DOHH2 (cell line): ENCODE measurements at regions not wholly inside any gene's neighbourhood (a gene's known extent, or its start where the extent isn't known, plus 50 kb on each side); places are given as distances from the start of the nearest gene placed in this dataset.
A peak's percentile ranks its signal among the peaks of the same experiment; 100 is the strongest.
"Not testable (repeated sequence)": the region's sequence is repeated elsewhere in the genome, so short reads cannot be mapped to it uniquely, and the experiment has no call there.

Source experiments
- H3F3A ChIP-seq: fragments of 200-600 bp; sonication (generic), shearing (Covaris generic); 2 replicates; pipeline ENCODE4 v1.6.0; 2016; ENCODE audit warnings: antibody characterized with exemption, mild to moderate bottlenecking; ENCODE audit not compliant: control insufficient read depth, insufficient read depth
- H3K27ac ChIP-seq: fragments of 200-600 bp; sonication (generic); 2 replicates; pipeline ENCODE4 v1.5.1; 2014; ENCODE audit warnings: low read depth, mild to moderate bottlenecking, low read length, moderate library complexity
- H3K27me3 ChIP-seq: fragments of 200-600 bp; sonication (generic); 2 replicates; pipeline ENCODE4 v1.6.1; 2014; ENCODE audit warnings: mild to moderate bottlenecking, low read length, mixed read lengths; ENCODE audit not compliant: control insufficient read depth
- H3K36me3 ChIP-seq: fragments of 200-600 bp; sonication (generic); 2 replicates; pipeline ENCODE4 v1.6.1; 2014; ENCODE audit warnings: mild to moderate bottlenecking, low read length, moderate library complexity, mixed read lengths; ENCODE audit not compliant: control insufficient read depth
- H3K4me1 ChIP-seq: fragments of 200-600 bp; sonication (generic); 2 replicates; pipeline ENCODE4 v1.6.1; 2014; ENCODE audit warnings: mild to moderate bottlenecking, low read length, mixed read lengths; ENCODE audit not compliant: control insufficient read depth
- H3K4me2 ChIP-seq: fragments of 200-600 bp; sonication (generic); 2 replicates; pipeline ENCODE4 v1.6.0; 2014; ENCODE audit warnings: mild to moderate bottlenecking, low read length, moderate library complexity
- H3K4me3 ChIP-seq: fragments of 200-600 bp; sonication (generic); 2 replicates; pipeline ENCODE4 v1.5.1; 2014; ENCODE audit warnings: mild to moderate bottlenecking, low read length, mixed read lengths
- H3K79me2 ChIP-seq: fragments of 200-600 bp; sonication (generic); 2 replicates; pipeline ENCODE4 v1.6.1; 2014; ENCODE audit warnings: mild to moderate bottlenecking, low read length, mixed read lengths; ENCODE audit not compliant: control insufficient read depth
- H3K9me2 ChIP-seq: fragments of 200-600 bp; sonication (generic); replicated peaks from 2 replicates; pipeline ENCODE4 v1.6.1; 2014; ENCODE audit warnings: mild to moderate bottlenecking, low read length, mixed read lengths; ENCODE audit not compliant: control insufficient read depth
- H3K9me3 ChIP-seq: fragments of 200-600 bp; sonication (generic); 2 replicates; pipeline ENCODE4 v1.6.1; 2014; ENCODE audit warnings: antibody characterized with exemption, low read length, mixed read lengths; ENCODE audit not compliant: control insufficient read depth, insufficient read depth
- H4K20me1 ChIP-seq: fragments of 200-600 bp; sonication (generic); 2 replicates; pipeline ENCODE4 v1.6.0; 2014; ENCODE audit warnings: low read depth, mild to moderate bottlenecking, antibody characterized with exemption, low read length, moderate library complexity; ENCODE audit not compliant: control insufficient read depth, insufficient read depth
- CTCF ChIP-seq: fragments of 200-600 bp; sonication (generic); IDR thresholded peaks from one replicate; pipeline ENCODE4 v1.5.1; 2014; ENCODE audit warnings: antibody characterized with exemption, mild to moderate bottlenecking, low read depth, low read length; ENCODE audit not compliant: poor library complexity, severe bottlenecking
- EZH2phosphoT487 ChIP-seq: fragments of 200-600 bp; sonication (generic); IDR thresholded peaks from 2 replicates; pipeline ENCODE4 v1.6.1; 2017; ENCODE audit warnings: borderline replicate concordance, mild to moderate bottlenecking, antibody characterized with exemption, low read length, moderate library complexity, mixed read lengths

- H3K27me3 ChIP-seq = no peaks in the 10 kb centered on the region
- H4K20me1 ChIP-seq = no peaks in the 10 kb centered on the region
- H3K9me2 ChIP-seq = no peaks in the 10 kb centered on the region
- peak overlapping the region; percentile 54 for H3K4me3 ChIP-seq
- H3K79me2 ChIP-seq = no peaks in the 10 kb centered on the region
- no peaks in the 10 kb centered on the region for H3K9me3 ChIP-seq
- H3F3A ChIP-seq = peaks cover 7% of the 10 kb centered on the region; the same call in 1 of the 2 replicates
- H3K4me2 ChIP-seq = peak overlapping the region; percentile 73
- TF ChIP-seq CTCF (no peak), EZH2phosphoT487 (no peak)
- peaks cover 59% of the 10 kb centered on the region for H3K4me1 ChIP-seq
- no peaks in the 10 kb centered on the region for H3K36me3 ChIP-seq
- H3K27ac ChIP-seq = peak overlapping the region; percentile 80
Measured at GRCh38 chr21:25175938-25176337, 431.3 kb downstream of the MRPL39 start.

- Histone ChIP-seq H3K36me3 (no peaks in the 10 kb centered on the region), H3K4me3 (no peak overlapping the region), H3K9me2 (no peaks in the 10 kb centered on the region), H3K4me1 (peaks cover 30% of the 10 kb centered on the region), H3K27me3 (no peaks in the 10 kb centered on the region), H3K9me3 (peaks cover 9% of the 10 kb centered on the region; the same call in 1 of the 2 replicates), H3K4me2 (no peak overlapping the region), H3K79me2 (no peaks in the 10 kb centered on the region), H3K27ac (no peak overlapping the region), H4K20me1 (no peaks in the 10 kb centered on the region), H3F3A (peaks cover 5% of the 10 kb centered on the region; the same call in 1 of the 2 replicates)
- TF ChIP-seq CTCF (no peak), EZH2phosphoT487 (no peak)
Measured at GRCh38 chr21:25171438-25171837, 435.8 kb downstream of the MRPL39 start.

GRCh38 chr21:25170681-25171080 is 436.6 kb downstream of the MRPL39 start:
- no peaks in the 10 kb centered on the region for H3K9me2 ChIP-seq
- no peak overlapping the region for H3K4me3 ChIP-seq
- peaks cover 23% of the 10 kb centered on the region for H3K4me1 ChIP-seq
- H4K20me1 ChIP-seq = no peaks in the 10 kb centered on the region
- H3K36me3 ChIP-seq = no peaks in the 10 kb centered on the region
- H3F3A ChIP-seq = no peaks in the 10 kb centered on the region
- H3K4me2 ChIP-seq = no peak overlapping the region
- no peaks in the 10 kb centered on the region for H3K79me2 ChIP-seq
- H3K9me3 ChIP-seq = peaks cover 9% of the 10 kb centered on the region; the same call in 1 of the 2 replicates
- no peaks in the 10 kb centered on the region for H3K27me3 ChIP-seq
- TF ChIP-seq CTCF = no peak
- TF ChIP-seq EZH2phosphoT487 = no peak
- H3K27ac ChIP-seq = no peak overlapping the region

GRCh38 chr21:25169370-25169769 is 437.9 kb downstream of the MRPL39 start:
- H3F3A ChIP-seq = no peaks in the 10 kb centered on the region
- H3K9me3 ChIP-seq = peaks cover 9% of the 10 kb centered on the region; the same call in 1 of the 2 replicates
- H3K36me3 ChIP-seq = no peaks in the 10 kb centered on the region
- no peak overlapping the region for H3K4me2 ChIP-seq
- H3K79me2 ChIP-seq = no peaks in the 10 kb centered on the region
- H3K27me3 ChIP-seq = no peaks in the 10 kb centered on the region
- no peaks in the 10 kb centered on the region for H4K20me1 ChIP-seq
- no peak overlapping the region for H3K4me3 ChIP-seq
- TF ChIP-seq CTCF (no peak), EZH2phosphoT487 (no peak)
- H3K4me1 ChIP-seq = peaks cover 10% of the 10 kb centered on the region
- H3K9me2 ChIP-seq = no peaks in the 10 kb centered on the region
- no peak overlapping the region for H3K27ac ChIP-seq

- not testable (repeated sequence) for H4K20me1 ChIP-seq, H3K9me2 ChIP-seq, H3K9me3 ChIP-seq, H3K27ac ChIP-seq, H3K36me3 ChIP-seq, H3K4me2 ChIP-seq, H3F3A ChIP-seq, H3K4me1 ChIP-seq, H3K79me2 ChIP-seq, H3K4me3 ChIP-seq, H3K27me3 ChIP-seq
Measured at GRCh38 chr21:25166904-25167303, 440.4 kb downstream of the MRPL39 start.
